ENCODE measurements at regions not wholly inside any gene's neighbourhood (a gene's known extent, or its start where the extent isn't known, plus 50 kb on each side); places are given as distances from the start of the nearest gene placed in this dataset.

DNA sequence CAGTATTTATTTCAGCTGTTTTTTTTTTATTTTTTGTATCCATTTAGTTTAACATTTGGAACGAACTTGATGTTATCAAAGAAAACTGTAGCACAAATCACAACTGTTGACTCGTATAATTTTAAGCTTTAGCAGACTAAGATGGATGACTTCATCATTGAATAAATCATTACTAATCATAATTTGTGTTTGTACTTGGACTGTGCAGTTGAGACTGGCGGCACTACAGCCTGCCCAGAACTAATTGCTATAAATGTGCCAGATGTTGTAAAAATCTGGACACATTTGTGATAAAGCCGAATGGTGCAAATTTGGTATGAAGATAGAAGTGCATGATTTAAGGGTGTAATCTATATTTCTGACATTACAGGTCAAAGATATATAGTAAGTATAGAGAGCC is 897.7 kb upstream of the CDH8 start:
- TF ChIP-seq, protein P1, sequence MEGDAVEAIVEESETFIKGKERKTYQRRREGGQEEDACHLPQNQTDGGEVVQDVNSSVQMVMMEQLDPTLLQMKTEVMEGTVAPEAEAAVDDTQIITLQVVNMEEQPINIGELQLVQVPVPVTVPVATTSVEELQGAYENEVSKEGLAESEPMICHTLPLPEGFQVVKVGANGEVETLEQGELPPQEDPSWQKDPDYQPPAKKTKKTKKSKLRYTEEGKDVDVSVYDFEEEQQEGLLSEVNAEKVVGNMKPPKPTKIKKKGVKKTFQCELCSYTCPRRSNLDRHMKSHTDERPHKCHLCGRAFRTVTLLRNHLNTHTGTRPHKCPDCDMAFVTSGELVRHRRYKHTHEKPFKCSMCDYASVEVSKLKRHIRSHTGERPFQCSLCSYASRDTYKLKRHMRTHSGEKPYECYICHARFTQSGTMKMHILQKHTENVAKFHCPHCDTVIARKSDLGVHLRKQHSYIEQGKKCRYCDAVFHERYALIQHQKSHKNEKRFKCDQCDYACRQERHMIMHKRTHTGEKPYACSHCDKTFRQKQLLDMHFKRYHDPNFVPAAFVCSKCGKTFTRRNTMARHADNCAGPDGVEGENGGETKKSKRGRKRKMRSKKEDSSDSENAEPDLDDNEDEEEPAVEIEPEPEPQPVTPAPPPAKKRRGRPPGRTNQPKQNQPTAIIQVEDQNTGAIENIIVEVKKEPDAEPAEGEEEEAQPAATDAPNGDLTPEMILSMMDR (IDR thresholded peaks at IDR 0.05): no peak
- no peak for TF ChIP-seq POLR2A (IDR thresholded peaks at IDR 0.05)
